HG02588 (cell line): ENCODE measurements at regions not wholly inside any gene's neighbourhood (a gene's known extent, or its start where the extent isn't known, plus 50 kb on each side); places are given as distances from the start of the nearest gene placed in this dataset.

Experiments
- ATAC-seq: cut with Tn5 transposase; IDR thresholded peaks from one replicate; pipeline ENCODE4 v1.9.1; 2021; ENCODE audit warnings: mild to moderate bottlenecking, moderate library complexity; ENCODE audit not compliant: unreplicated experiment

GRCh38 chr1:101290922-101291561 lies 54.2 kb downstream of the S1PR1 start:
- ATAC-seq: no peak

GRCh38 chr1:101291562-101292380 lies 55.0 kb downstream of the S1PR1 start:
- ATAC-seq: no peak

GRCh38 chr1:101293461-101294051 lies 56.7 kb downstream of the S1PR1 start:
- peak; percentile 62 for ATAC-seq

- ATAC-seq: no peak
Observed at GRCh38 chr1:101295209-101295608, 58.4 kb downstream of the S1PR1 start.

GRCh38 chr1:101298663-101299062 lies 61.8 kb downstream of the S1PR1 start:
- ATAC-seq: no peak

GRCh38 chr1:101299141-101299540 lies 62.3 kb downstream of the S1PR1 start:
- ATAC-seq: no peak

GRCh38 chr1:101299710-101300109 lies 62.9 kb downstream of the S1PR1 start:
- ATAC-seq: no peak

GRCh38 chr1:101300916-101301315 lies 64.1 kb downstream of the S1PR1 start:
- no peak for ATAC-seq

GRCh38 chr1:101301446-101302057 lies 64.7 kb downstream of the S1PR1 start:
- ATAC-seq: no peak

- no peak for ATAC-seq
Observed at GRCh38 chr1:101302831-101303511, 66.2 kb downstream of the S1PR1 start.

- no peak for ATAC-seq
Observed at GRCh38 chr1:101307985-101308689, 71.3 kb downstream of the S1PR1 start.

GRCh38 chr1:101308935-101309333 lies 72.1 kb downstream of the S1PR1 start:
- no peak for ATAC-seq

GRCh38 chr1:101309334-101310311 lies 72.8 kb downstream of the S1PR1 start:
- peak; percentile 46 for ATAC-seq

GRCh38 chr1:101310506-101310905 lies 73.7 kb downstream of the S1PR1 start:
- ATAC-seq: no peak

- ATAC-seq: no peak
Observed at GRCh38 chr1:101311146-101311920, 74.5 kb downstream of the S1PR1 start.

GRCh38 chr1:101312147-101312546 lies 75.3 kb downstream of the S1PR1 start:
- ATAC-seq: no peak

- ATAC-seq: no peak
Observed at GRCh38 chr1:101313356-101313755, 76.5 kb downstream of the S1PR1 start.

GRCh38 chr1:101314244-101314643 lies 77.4 kb downstream of the S1PR1 start:
- ATAC-seq: peak; percentile 42
